Endothelial cell (in vitro differentiated cells): ENCODE measurements at regions not wholly inside any gene's neighbourhood (a gene's known extent, or its start where the extent isn't known, plus 50 kb on each side); places are given as distances from the start of the nearest gene placed in this dataset.

Source experiments
- DNase-seq: peaks from one replicate; pipeline ENCODE4 v3.0.0; 2021; ENCODE audit warnings: low spot score
- H3K27ac Mint-ChIP-seq: one replicate; pipeline ENCODE4 v1.8.0; 2021; ENCODE audit warnings: mixed read lengths, inconsistent platforms; ENCODE audit not compliant: unreplicated experiment
- H3K27me3 Mint-ChIP-seq: one replicate; pipeline ENCODE4 v1.8.0; 2021; ENCODE audit warnings: mild to moderate bottlenecking, moderate library complexity, mixed read lengths, inconsistent platforms; ENCODE audit not compliant: unreplicated experiment
- H3K36me3 Mint-ChIP-seq: one replicate; pipeline ENCODE4 v1.8.0; 2021; ENCODE audit warnings: mild to moderate bottlenecking, low read depth, mixed read lengths, inconsistent platforms; ENCODE audit not compliant: unreplicated experiment
- H3K4me1 Mint-ChIP-seq: one replicate; pipeline ENCODE4 v1.8.0; 2021; ENCODE audit warnings: mild to moderate bottlenecking, mixed read lengths, inconsistent platforms; ENCODE audit not compliant: unreplicated experiment
- H3K4me3 Mint-ChIP-seq: one replicate; pipeline ENCODE4 v1.8.0; 2021; ENCODE audit warnings: mild to moderate bottlenecking, mixed read lengths, inconsistent platforms; ENCODE audit not compliant: unreplicated experiment
- H3K9me3 Mint-ChIP-seq: one replicate; pipeline ENCODE4 v1.8.0; 2021; ENCODE audit warnings: mixed read lengths, inconsistent platforms; ENCODE audit not compliant: unreplicated experiment
- CTCF ChIP-seq: fragments of 200-600 bp; sonication (generic); IDR thresholded peaks from one replicate; pipeline ENCODE4 v1.5.0; 2021; ENCODE audit warnings: antibody characterized with exemption; ENCODE audit not compliant: unreplicated experiment

- Mint-ChIP-seq H3K36me3 (peaks cover 3% of the 10 kb centered on the region), H3K27me3 (peaks cover 1% of the 10 kb centered on the region), H3K27ac (peak overlapping the region; percentile 68), H3K4me3 (no peak overlapping the region), H3K4me1 (peaks cover 9% of the 10 kb centered on the region), H3K9me3 (no peaks in the 10 kb centered on the region)
- no peak for TF ChIP-seq CTCF
- no peak for DNase-seq
Observed at GRCh38 chr15:70320482-70320881, 222.8 kb upstream of the TLE3 start.

GRCh38 chr15:70320077-70320476, 222.4 kb upstream of the TLE3 start:
- no peak for DNase-seq
- Mint-ChIP-seq H3K9me3 (no peaks in the 10 kb centered on the region), H3K27ac (no peak overlapping the region), H3K4me1 (peaks cover 9% of the 10 kb centered on the region), H3K36me3 (peaks cover 3% of the 10 kb centered on the region), H3K27me3 (peaks cover 1% of the 10 kb centered on the region), H3K4me3 (no peak overlapping the region)
- TF ChIP-seq CTCF, result no peak

GRCh38 chr15:70319466-70319865, 221.7 kb upstream of the TLE3 start:
- Mint-ChIP-seq H3K9me3 (no peaks in the 10 kb centered on the region), H3K4me1 (peaks cover 9% of the 10 kb centered on the region)
- DNase-seq, result no peak

GRCh38 chr15:70318594-70319465, 221.1 kb upstream of the TLE3 start:
- H3K4me3 Mint-ChIP-seq, result no peak overlapping the region
- no peak for TF ChIP-seq CTCF
- H3K27ac Mint-ChIP-seq, result no peak overlapping the region
- H3K27me3 Mint-ChIP-seq, result peaks cover 1% of the 10 kb centered on the region
- no peaks in the 10 kb centered on the region for H3K9me3 Mint-ChIP-seq
- peaks cover 9% of the 10 kb centered on the region for H3K4me1 Mint-ChIP-seq
- H3K36me3 Mint-ChIP-seq, result peaks cover 3% of the 10 kb centered on the region
- no peak for DNase-seq

More at GRCh38 chr15:70319466-70319865, 221.7 kb upstream of the TLE3 start:
- no peak for TF ChIP-seq CTCF
- H3K27ac Mint-ChIP-seq, result no peak overlapping the region
- peaks cover 1% of the 10 kb centered on the region for H3K27me3 Mint-ChIP-seq
- H3K4me3 Mint-ChIP-seq, result no peak overlapping the region
- H3K36me3 Mint-ChIP-seq, result peaks cover 3% of the 10 kb centered on the region

GRCh38 chr15:70316059-70316600, 218.4 kb upstream of the TLE3 start:
- H3K4me1 Mint-ChIP-seq, result peaks cover 5% of the 10 kb centered on the region
- H3K27me3 Mint-ChIP-seq, result peaks cover 1% of the 10 kb centered on the region
- no peak for TF ChIP-seq CTCF
- H3K4me3 Mint-ChIP-seq, result no peak overlapping the region
- H3K27ac Mint-ChIP-seq, result no peak overlapping the region
- no peaks in the 10 kb centered on the region for H3K36me3 Mint-ChIP-seq
- DNase-seq, result no peak
- H3K9me3 Mint-ChIP-seq, result no peaks in the 10 kb centered on the region
